GM12874 (cell line): ENCODE measurements at regions not wholly inside any gene's neighbourhood (a gene's known extent, or its start where the extent isn't known, plus 50 kb on each side); places are given as distances from the start of the nearest gene placed in this dataset.

Source experiments
- TF ChIP-seq, protein P1 (sequence below): IDR thresholded peaks from 2 replicates; pipeline ENCODE4 v1.5.1; 2011; ENCODE audit warnings: low read depth, mild to moderate bottlenecking, control low read depth, low read length, moderate library complexity; ENCODE audit not compliant: insufficient read depth

DNA sequence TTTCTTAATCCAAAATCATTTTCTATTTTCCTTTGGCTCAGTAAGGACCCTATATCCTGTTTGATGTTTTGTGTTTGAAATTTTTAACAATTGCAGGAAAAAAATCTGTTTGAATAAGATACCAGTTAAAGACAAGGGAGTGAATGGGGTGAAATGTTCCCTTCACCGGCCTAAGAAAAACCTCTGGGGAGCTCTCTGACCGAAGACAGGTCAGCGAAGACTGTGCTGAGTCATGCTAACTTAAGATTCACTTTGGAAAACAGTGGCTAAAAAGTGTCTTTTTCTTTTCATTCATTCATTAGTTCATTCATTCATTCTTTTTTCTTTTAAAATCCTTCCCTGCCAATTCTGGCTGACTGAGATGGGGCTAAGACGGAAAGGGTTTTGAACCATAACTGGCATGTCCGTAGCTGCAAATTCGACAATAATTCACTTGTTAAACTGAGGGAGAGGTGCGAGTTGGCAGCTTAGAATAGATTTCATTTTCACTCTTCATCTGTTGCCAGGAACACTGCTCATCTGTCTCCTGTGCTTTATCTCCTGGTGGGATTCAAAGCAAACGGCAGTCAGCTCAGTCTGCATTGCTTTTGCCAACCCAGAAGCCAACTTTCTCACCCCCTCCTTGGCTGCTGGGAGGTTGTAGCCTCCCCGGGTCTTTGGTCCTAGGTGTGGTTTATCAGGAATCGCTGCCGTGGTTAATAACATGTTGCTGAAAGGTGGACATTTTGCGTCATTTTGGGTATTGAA is 434.0 kb upstream of the LARGE1 start:
- TF ChIP-seq, protein P1, sequence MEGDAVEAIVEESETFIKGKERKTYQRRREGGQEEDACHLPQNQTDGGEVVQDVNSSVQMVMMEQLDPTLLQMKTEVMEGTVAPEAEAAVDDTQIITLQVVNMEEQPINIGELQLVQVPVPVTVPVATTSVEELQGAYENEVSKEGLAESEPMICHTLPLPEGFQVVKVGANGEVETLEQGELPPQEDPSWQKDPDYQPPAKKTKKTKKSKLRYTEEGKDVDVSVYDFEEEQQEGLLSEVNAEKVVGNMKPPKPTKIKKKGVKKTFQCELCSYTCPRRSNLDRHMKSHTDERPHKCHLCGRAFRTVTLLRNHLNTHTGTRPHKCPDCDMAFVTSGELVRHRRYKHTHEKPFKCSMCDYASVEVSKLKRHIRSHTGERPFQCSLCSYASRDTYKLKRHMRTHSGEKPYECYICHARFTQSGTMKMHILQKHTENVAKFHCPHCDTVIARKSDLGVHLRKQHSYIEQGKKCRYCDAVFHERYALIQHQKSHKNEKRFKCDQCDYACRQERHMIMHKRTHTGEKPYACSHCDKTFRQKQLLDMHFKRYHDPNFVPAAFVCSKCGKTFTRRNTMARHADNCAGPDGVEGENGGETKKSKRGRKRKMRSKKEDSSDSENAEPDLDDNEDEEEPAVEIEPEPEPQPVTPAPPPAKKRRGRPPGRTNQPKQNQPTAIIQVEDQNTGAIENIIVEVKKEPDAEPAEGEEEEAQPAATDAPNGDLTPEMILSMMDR: no peak

DNA sequence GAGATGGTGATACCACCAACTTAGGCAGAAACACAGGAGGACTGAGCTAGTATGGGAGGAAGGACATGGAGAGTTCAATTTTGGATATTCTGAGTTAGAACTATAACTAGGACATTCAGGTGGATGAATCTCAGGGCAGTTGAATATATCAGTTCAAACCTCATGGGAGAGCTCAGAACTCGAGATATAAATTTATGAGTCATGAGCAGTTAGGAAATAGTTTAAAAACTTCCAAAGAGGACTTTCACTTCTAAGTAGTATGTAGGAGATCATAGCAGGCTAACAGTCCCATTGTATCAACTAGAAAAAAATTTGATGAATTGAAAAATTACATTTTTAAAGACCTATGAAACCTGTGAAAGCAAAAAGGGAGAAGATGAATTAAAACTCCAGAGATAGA is 436.2 kb upstream of the LARGE1 start:
- TF ChIP-seq, protein P1: no peak

DNA sequence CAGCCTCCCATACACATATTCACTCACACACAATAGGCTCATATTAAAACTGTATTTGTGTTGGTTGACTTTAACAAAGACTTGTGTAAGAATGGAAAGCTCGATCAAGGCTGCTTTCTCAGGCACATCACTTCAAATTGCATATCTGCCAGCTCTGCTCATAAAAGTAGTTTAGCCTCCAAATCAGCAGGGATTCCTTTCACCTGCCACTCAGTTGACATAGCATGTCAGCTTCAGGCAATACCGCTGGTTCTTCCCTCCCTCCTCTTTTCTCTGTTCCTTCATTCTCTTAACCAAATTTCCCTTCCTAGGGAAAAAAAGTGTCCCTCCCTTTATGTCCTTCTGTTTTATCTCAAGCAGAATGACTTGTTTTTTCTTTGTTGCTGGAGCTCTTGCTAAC is 450.4 kb upstream of the LARGE1 start:
- TF ChIP-seq, protein P1: no peak

DNA sequence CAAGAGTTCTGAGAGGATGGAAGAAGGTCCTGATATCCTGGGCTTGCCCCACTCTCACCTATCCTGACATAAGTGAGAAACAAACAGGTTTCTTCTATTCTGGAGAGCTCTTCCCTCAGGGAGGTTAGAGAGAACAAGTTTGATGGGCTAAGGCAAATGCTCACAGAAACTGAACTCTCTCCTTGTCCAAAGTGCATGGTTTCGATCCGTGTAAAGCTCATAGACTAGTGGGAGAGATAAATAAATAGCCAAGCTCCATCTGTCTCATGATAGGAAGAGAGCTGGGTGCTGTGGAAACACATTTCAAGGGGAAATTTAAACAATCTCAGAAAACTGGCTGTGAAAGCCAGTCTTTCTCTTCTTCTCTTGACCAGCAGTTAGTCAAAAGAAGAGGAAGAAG is 459.5 kb upstream of the LARGE1 start:
- TF ChIP-seq, protein P1: no peak

DNA sequence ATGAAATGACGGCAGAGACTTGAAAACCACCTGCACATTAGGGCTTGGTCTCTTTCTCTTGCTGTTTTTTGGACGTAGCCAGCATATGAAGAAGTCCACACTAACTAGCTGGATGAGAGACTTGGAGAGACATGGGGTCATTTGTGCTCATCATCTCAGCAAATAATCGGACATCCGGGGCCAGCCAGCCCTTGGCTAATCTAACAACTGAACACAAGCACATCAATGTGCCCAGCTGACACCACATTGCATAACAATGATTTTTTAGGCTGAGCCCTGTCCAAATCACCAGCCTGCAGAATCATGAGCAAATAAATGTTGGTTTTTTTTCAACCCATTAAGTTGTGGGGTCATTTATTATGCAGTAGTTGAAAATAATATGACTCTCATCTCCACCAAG is 460.3 kb upstream of the LARGE1 start:
- TF ChIP-seq, protein P1: no peak

DNA sequence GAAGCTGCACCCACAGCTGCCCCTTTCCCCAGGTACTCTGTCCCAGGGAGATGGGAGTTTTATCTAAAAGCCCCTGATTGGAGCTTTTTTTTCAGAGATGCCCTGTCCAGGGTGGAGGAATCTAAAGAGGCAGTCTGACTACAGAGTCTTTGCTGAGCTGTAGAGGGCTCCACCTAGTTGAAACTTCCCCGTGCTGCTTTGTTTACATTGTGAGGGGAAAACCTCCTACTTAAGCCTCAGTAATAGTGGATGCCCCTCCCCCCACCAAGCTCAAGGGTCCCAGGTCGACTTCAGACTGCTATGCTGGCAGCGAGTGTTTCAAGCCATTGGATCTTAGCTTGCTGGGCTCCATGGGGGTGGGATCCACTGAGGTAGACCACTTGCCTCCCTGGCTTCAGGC is 470.1 kb upstream of the LARGE1 start:
- TF ChIP-seq, protein P1: no peak

DNA sequence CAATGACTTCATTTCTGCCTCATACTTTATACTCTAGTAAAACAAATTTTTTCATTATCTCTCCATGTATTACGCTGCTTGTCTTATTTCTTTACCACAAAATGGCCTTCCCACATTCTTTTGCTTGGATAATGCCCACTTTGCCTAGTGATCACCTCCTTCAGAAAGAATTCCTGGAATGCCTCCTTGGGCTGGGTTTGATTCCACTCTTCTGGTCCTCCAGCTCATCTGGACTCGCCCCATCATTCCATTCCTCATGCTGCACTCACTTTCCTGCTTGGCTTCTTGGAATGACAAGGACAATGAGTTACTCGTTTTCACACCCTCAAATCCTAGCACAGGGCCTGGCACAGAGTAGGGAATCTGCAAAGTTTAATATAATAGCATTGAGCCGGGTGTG is 475.1 kb upstream of the LARGE1 start:
- TF ChIP-seq, protein P1: no peak

DNA sequence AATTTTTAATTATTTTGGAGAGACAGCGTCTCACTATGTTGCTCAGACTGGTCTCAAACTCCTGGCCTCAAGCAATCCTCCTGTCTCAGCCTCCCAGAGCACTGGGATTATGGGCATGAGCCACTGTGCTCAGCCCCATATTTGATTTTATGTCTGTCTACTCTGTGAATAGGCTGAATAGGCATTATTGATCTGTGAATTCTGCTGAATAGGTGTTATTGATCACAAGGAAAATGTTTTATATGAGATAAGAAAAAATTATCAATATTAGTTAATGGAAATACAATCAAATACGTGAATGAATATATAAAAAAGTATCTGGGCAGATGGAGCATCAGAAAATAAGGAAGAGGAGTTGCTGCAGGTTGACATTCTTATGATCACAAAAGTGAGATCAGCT is 483.4 kb upstream of the LARGE1 start:
- TF ChIP-seq, protein P1: no peak
